ENCODE measurements at regions not wholly inside any gene's neighbourhood (a gene's known extent, or its start where the extent isn't known, plus 50 kb on each side); places are given as distances from the start of the nearest gene placed in this dataset.

DNA sequence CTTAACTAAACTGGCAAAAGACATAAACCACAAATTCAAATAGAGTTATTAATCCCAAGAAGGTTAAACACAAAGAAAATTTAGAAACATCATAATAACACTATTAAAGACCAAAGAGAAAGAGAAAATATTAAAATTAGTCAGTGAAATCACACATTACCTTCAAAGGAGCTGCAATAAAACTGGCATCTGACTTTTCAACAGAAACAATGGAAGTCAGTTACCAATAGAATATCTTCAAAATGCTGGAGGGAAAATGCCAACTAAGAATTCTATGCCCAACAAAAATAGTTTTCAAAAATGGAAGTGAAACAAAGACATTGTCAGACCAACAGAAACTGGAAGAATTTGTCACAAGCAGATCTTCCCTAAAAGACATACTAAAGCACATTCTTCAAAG, 68.7 kb upstream of the RNF7 start:
- H3K27ac Mint-ChIP-seq (ENCODE audit: low read depth) = no peak overlapping the region
- H3K9me3 Mint-ChIP-seq = peaks cover 14% of the 10 kb centered on the region
- H3K4me1 Mint-ChIP-seq = no peaks in the 10 kb centered on the region
- H3K27me3 Mint-ChIP-seq = peaks cover 67% of the 10 kb centered on the region
- H3K36me3 Mint-ChIP-seq (ENCODE audit: insufficient read depth) = peaks cover 3% of the 10 kb centered on the region
- ATAC-seq (replicated peaks; ENCODE audit: extremely low read depth, poor library complexity, severe bottlenecking) (no peak), DNase-seq (ENCODE audit: low spot score in 2 of 2) (no peak)
- no peak overlapping the region for H3K4me3 Mint-ChIP-seq

GRCh38 chr3:141677701-141678100, 60.4 kb upstream of the RNF7 start:
- no peak for ATAC-seq (replicated peaks; ENCODE audit: extremely low read depth, poor library complexity, severe bottlenecking)
- no peak for DNase-seq (ENCODE audit: low spot score in 2 of 2)
- no peaks in the 10 kb centered on the region for H3K36me3 Mint-ChIP-seq (ENCODE audit: insufficient read depth)

GRCh38 chr3:141680620-141681389, 57.3 kb upstream of the RNF7 start:
- ATAC-seq (replicated peaks; ENCODE audit: extremely low read depth, poor library complexity, severe bottlenecking) = no peak
- Mint-ChIP-seq H3K36me3 (ENCODE audit: insufficient read depth) (no peaks in the 10 kb centered on the region), H3K27ac (ENCODE audit: low read depth) (no peak overlapping the region), H3K27me3 (no peaks in the 10 kb centered on the region), H3K4me3 (no peak overlapping the region), H3K9me3 (no peaks in the 10 kb centered on the region), H3K4me1 (peaks cover 7% of the 10 kb centered on the region)
- DNase-seq (ENCODE audit: low spot score in 2 of 2) = no peak

More at GRCh38 chr3:141677701-141678100, 60.4 kb upstream of the RNF7 start:
- H3K27ac Mint-ChIP-seq (ENCODE audit: low read depth) = no peak overlapping the region
- H3K9me3 Mint-ChIP-seq = no peaks in the 10 kb centered on the region
- H3K27me3 Mint-ChIP-seq = peaks cover 23% of the 10 kb centered on the region
- H3K4me3 Mint-ChIP-seq = no peak overlapping the region
- H3K4me1 Mint-ChIP-seq = peaks cover 7% of the 10 kb centered on the region

- Mint-ChIP-seq H3K9me3 (no peaks in the 10 kb centered on the region), H3K27ac (ENCODE audit: low read depth) (no peak overlapping the region), H3K4me1 (peaks cover 12% of the 10 kb centered on the region), H3K4me3 (no peak overlapping the region), H3K27me3 (no peaks in the 10 kb centered on the region), H3K36me3 (ENCODE audit: insufficient read depth) (no peaks in the 10 kb centered on the region)
- ATAC-seq (replicated peaks; ENCODE audit: extremely low read depth, poor library complexity, severe bottlenecking) (no peak), DNase-seq (ENCODE audit: low spot score in 2 of 2) (no peak)
Measured at GRCh38 chr3:141681390-141681780, 56.7 kb upstream of the RNF7 start.

DNA sequence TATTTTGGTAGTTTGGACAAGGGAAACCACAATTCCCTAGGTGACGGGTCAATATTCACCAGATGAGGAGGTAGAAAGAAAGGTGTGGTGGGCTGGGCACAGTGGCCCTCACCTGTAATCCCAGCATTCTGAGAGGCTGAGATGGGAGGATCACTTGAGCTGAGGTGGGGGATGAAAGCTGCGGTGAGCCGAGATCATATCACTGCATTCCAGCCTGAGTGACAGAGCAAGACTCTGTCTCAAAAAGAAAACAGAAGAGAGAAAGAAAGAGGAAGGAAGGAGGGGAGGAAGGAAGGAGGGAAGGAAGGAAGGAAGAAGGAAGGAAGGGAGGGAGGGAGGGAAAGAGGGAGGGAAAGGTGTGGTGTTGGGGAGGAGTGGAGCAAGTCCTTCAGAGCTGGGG, 56.1 kb upstream of the RNF7 start:
- DNase-seq (ENCODE audit: low spot score in 2 of 2) (no peak), ATAC-seq (replicated peaks; ENCODE audit: extremely low read depth, poor library complexity, severe bottlenecking) (no peak)
- H3K27me3 Mint-ChIP-seq = no peaks in the 10 kb centered on the region
- peaks cover 18% of the 10 kb centered on the region for H3K4me1 Mint-ChIP-seq
- H3K36me3 Mint-ChIP-seq (ENCODE audit: insufficient read depth) = no peaks in the 10 kb centered on the region
- H3K4me3 Mint-ChIP-seq = no peak overlapping the region
- no peaks in the 10 kb centered on the region for H3K9me3 Mint-ChIP-seq
- H3K27ac Mint-ChIP-seq (ENCODE audit: low read depth) = no peak overlapping the region

DNA sequence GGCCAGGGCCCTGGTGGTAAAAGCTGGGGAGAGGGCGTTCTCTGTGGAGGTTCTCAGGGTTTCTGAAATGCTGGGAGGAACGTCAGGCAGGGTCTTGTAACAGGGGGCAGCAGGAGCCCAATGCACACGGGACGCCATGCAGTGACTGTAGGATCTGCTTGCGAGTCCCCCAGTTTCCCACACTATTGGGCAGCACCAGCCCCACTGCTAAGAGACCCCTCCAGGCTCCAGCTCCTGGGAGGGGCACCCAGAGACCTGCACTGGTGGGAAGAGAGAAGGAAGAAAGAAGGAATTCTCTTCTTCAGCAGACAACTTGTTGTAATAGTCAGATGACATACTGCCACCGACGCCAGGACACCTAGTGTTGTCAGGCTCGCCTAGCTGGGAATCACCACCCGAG, 55.2 kb upstream of the RNF7 start:
- H3K9me3 Mint-ChIP-seq = no peaks in the 10 kb centered on the region
- DNase-seq (ENCODE audit: low spot score in 2 of 2) = no peak
- no peak overlapping the region for H3K27ac Mint-ChIP-seq (ENCODE audit: low read depth)
- no peak overlapping the region for H3K4me3 Mint-ChIP-seq
- ATAC-seq (replicated peaks; ENCODE audit: extremely low read depth, poor library complexity, severe bottlenecking) = no peak
- H3K4me1 Mint-ChIP-seq = peaks cover 19% of the 10 kb centered on the region
- H3K36me3 Mint-ChIP-seq (ENCODE audit: insufficient read depth) = no peaks in the 10 kb centered on the region
- no peaks in the 10 kb centered on the region for H3K27me3 Mint-ChIP-seq

- Mint-ChIP-seq H3K27ac (ENCODE audit: low read depth) (no peak overlapping the region), H3K4me1 (peaks cover 19% of the 10 kb centered on the region), H3K4me3 (no peak overlapping the region), H3K36me3 (ENCODE audit: insufficient read depth) (no peaks in the 10 kb centered on the region), H3K9me3 (no peaks in the 10 kb centered on the region), H3K27me3 (no peaks in the 10 kb centered on the region)
- ATAC-seq (replicated peaks; ENCODE audit: extremely low read depth, poor library complexity, severe bottlenecking) (no peak), DNase-seq (ENCODE audit: low spot score in 2 of 2) (no peak)
Measured at GRCh38 chr3:141684758-141685157, 53.3 kb upstream of the RNF7 start.

DNA sequence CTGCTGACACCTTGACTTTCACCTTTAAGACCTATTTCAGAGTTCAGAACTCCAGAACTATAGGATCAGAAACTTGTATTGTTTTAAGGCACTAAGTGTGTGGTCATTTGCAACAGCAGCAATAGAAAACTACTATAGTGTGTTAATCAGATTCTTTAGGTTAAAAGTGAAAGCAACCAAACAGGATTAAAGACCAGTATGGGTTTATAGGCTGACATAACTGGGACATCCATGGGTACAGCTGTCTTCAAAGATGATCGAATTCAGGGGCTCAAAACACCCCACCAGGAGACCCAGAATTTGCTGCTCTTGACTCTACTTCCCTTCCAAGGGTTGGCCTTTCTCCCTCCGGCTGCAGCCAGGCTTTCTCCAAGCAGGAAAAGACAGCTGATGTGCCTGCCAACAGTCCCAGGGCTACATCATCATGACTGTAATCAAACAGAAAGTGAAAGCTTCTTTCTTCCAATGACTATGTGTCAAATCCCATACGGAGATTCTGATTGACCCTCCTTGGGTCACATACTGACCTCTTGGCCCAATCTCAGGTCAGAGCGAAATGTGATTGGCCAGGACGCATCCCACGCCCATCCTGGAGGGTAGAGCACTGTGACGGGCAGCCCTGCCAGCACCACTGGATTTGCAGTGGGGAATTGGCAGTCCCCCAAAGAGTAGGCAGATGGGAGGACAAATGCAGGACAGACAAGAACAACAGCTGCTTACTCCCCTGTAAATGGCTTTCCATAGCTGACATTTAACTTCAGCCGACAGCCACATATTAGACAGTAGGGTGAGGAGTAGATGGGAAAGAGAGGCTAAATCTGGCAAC, 51.4 kb upstream of the RNF7 start:
- DNase-seq (ENCODE audit: low spot score in 2 of 2) = no peak
- Mint-ChIP-seq H3K27me3 (no peaks in the 10 kb centered on the region), H3K36me3 (ENCODE audit: insufficient read depth) (no peaks in the 10 kb centered on the region), H3K27ac (ENCODE audit: low read depth) (peak overlapping the region; percentile 77), H3K9me3 (no peaks in the 10 kb centered on the region), H3K4me1 (peaks cover 18% of the 10 kb centered on the region), H3K4me3 (peak overlapping the region; percentile 79)
- ATAC-seq (replicated peaks; ENCODE audit: extremely low read depth, poor library complexity, severe bottlenecking) = peak; percentile 46
